Inflammatory macrophage (primary cell): ENCODE measurements at regions not wholly inside any gene's neighbourhood (a gene's known extent, or its start where the extent isn't known, plus 50 kb on each side); places are given as distances from the start of the nearest gene placed in this dataset.
"Not testable (repeated sequence)": the region's sequence is repeated elsewhere in the genome, so short reads cannot be mapped to it uniquely, and the experiment has no call there.

Experiments used
- DNase-seq, 2 donors: peaks; one replicate each; pipeline ENCODE4 v3.0.0-alpha.2; 2020 to 2022

DNA sequence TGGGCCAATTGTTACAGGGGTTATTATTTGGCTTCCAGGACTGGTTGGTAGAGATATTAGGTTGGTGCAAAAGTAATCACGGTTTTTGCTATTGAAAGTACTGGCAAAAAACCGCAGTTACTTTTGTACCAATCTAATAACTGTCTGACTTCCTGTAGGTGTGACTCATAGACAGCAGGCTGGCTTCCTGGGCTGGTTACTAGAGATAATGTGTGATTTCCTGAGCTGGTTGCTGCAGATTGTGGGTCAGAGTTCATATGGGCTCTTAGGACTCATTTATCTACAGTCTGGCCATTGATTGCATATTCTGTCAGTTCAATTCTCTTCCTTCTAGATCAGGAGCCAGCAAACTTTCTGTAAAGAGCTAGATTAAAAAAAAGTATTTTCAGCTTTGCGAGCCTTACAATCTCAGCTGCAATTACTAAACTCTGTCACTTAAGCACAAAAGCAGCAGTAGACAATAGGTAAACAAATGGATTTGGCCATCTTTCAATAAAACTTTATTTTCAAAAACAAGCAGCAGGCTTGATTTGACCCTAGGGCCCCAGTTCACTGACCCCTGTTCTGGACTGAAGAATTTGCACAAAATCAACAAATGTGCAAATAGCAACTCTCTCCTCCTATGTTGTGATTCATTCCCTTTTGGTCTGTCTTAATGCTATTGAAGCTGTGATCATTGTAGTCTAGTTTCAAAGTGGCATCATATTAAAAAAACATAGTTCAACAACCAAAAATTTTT is 50.8 kb upstream of the BOD1L1 start:
- no peak for DNase-seq

DNA sequence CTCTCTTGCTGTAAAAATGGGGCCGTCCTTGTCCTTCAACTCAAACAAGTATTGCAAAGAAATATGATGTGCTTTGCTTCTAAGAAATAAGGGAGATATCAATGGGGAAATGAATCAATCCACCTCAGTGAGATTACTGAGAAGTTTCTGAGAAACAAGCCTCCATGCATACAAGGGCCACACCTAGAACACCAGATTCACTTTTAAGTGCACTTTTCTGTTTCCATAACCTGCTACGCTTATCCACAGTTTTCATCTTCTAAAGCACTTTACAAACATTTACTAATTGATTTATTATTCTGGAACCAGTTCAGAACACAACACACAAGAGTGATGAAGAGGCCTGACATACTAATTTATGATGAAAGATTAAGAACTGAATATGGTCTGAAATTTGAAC is 54.0 kb upstream of the BOD1L1 start:
- no peak for DNase-seq

GRCh38 chr4:13694256-13694655 is 66.7 kb upstream of the BOD1L1 start:
- DNase-seq = no peak

DNA sequence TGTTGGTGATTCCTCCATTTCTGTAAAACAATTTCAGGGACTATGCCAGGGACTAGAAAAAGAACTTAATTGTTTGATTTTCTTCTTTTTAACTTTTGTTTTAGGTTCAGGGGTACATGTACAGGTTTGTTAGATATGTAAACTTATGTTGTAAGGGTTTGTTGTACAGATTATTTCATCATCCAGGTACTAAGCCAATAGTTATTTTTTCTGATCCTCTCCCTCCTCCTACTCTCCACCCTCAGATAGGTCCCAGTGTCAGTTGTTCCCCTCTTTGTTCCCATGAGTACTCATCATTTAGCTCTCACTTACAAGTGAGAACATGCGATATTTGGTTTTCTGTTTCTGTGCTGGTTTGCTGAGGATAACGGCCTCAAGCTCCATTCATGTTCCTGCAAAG is 70.8 kb upstream of the BOD1L1 start:
- DNase-seq = no peak

DNA sequence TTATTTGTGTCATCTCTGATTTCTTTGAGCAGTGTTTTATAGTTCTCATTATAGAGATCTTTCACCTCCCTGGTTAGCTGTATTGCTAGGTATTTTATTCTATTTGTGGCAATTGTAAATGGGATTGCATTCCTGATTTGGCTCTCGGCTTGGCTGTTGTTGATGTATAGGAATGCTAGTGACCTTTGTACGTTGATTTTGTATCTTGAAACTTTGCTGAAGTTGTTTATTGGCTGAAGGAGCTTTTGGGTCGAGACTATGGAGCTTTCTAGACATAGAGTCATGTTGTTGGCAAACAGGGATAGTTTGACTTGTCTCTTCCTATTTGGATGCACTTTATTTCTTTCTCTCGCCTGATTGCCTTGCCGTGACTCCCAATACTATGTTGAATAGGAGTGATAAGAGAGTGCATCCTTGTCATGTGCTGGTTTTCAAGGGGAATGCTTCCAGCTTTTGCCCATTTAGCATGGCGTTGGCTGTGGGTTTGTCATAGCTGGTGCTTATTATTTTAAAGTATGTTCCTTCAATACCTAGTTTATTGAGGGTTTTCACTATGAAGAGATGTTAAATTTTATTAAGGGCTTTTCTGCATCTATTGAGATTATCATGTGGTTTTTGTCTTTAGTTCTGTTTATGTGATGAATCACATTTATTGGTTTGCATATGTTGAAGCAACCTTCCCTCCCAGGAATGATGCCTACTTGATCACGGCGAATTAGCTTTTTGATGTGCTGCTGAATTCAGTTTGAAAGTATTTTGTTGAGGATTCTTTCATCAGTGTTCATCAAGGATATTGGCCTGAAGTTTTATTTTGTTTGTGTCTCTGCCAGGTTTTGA is 72.7 kb upstream of the BOD1L1 start:
- no peak for DNase-seq

- not testable (repeated sequence) for DNase-seq
Observed at GRCh38 chr4:13700858-13701140, 73.3 kb upstream of the BOD1L1 start.

DNA sequence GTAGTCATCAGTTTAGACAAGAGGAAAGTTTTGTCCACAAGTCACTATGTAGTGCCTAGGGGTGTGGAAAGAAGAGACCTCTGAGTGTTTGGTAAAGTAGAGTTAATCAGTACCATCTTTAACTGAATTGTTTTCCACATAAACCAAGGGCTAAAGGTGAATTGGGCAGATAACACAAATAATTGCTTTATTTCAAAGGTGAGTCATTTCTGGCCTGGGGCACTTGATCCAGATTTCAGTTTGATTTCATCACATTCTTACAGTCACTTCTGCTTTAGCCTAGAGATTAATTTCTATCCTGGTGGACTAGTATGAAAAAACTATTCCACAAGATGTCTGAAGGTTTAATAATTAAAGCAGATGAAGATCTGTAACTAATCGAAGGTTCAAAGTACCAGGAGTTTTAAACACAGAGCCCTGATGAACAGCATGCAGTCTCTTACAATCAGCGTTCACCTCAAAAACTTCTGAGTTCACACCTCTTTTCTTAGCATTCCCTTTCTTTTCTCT is 74.5 kb upstream of the BOD1L1 start:
- DNase-seq = peak; percentile 17 to 33

DNA sequence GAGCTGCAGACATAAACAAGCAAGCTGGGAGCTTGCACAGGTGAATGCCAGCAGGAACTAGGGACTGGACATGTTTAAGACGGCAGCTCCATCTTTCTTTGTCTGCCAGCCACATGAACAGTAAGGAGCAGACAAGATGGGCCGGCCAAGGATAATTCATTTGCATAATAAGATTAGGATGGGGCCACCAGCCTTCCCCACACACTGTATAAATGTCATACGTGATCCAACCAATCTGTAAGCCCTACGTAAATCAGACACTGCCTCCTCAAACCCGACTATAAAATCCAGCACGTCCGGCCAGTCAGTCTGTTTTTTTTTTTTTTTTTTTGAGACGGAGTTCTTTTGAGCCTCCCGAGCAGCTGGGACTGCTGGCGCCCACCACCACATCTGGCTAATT is 75.6 kb upstream of the BOD1L1 start:
- DNase-seq = no peak

GRCh38 chr4:13704035-13704434 is 76.5 kb upstream of the BOD1L1 start:
- DNase-seq = peak; percentile 39 to 47

GRCh38 chr4:13704761-13705160 is 77.2 kb upstream of the BOD1L1 start:
- DNase-seq = no peak

GRCh38 chr4:13705521-13706041 is 78.1 kb upstream of the BOD1L1 start:
- DNase-seq = peak in 1 of 2 donors; percentile 1

- no peak for DNase-seq
Observed at GRCh38 chr4:13706120-13706519, 78.6 kb upstream of the BOD1L1 start.

- no peak for DNase-seq
Observed at GRCh38 chr4:13706716-13707115, 79.2 kb upstream of the BOD1L1 start.

DNA sequence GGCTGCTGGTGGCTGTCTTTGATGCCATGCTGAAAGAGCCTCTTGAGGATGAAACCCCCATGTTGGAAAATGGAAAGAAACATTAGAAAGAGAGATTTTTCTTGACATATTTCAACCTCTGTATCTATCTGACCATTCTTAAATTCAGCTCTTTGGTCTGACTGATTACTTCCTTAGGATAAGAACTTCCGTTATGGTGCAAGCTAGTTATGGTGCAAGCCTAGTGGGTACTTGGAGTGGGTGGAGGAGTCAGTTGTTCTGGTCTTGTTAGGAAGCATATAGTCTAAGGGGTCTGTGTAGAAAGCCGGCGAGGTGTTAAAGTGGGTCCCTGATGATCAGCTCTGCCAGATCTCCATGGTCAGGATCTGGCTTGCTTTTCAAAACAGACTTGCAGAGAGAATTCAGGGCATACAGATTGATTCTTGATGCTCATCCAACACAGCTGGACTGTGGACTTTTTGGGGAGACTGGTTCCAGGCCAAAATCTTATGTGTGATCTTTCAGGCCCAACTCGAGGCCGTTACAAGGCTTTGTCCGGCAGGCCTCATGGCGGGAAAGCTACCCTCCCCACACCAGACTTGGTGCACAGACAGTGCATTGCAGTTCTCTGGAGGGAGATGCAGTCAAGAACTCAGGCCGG is 82.8 kb upstream of the BOD1L1 start:
- peak; percentile 35 to 49 for DNase-seq

DNA sequence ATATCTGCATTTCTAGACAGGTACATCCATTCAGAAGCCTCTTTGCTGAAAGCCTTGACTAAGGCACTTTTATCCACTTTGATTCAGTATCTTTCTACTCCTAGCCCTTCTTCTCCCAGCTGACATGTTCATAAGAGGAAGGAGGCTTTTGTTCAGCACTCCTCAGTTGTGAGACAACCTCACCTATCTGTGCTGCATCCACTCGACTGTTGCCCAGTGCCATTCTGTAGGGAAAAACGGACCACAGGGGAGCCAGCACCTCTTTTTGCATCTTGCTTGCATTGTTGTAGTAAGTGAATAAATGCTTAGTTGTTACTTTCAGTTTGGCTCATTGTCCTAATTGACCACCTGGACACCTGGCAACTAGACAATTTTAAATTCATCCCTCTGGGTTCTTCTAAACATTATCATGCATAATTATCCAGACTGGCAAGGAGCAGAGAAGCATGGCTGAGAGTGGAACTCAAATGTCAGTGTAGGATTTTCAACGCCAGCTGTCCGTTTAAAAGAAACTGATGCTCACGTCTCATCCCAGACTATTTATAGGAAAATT is 83.8 kb upstream of the BOD1L1 start:
- DNase-seq = no peak

GRCh38 chr4:13721894-13722293 is 94.4 kb upstream of the BOD1L1 start:
- DNase-seq = no peak

DNA sequence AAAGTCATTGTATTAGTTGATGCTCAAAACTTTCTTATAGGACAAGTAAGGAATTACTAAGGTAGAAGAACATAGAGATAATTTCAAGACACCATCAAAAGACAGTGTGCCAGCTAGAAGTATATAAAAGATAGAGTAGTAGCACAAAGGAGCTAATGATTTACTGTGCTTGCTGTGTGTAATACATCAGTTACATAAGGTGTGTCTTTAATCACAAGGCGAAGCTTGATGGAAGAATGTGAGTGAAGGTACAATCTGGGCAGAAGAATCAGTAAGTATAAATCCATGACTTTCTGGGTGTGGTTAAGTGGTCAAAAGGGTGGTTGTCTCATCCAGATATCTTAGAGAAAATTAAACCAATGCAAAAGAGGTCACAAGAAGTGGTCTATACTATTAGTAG is 95.1 kb upstream of the BOD1L1 start:
- DNase-seq = no peak

GRCh38 chr4:13728761-13729160 is 101.2 kb upstream of the BOD1L1 start:
- DNase-seq = no peak

DNA sequence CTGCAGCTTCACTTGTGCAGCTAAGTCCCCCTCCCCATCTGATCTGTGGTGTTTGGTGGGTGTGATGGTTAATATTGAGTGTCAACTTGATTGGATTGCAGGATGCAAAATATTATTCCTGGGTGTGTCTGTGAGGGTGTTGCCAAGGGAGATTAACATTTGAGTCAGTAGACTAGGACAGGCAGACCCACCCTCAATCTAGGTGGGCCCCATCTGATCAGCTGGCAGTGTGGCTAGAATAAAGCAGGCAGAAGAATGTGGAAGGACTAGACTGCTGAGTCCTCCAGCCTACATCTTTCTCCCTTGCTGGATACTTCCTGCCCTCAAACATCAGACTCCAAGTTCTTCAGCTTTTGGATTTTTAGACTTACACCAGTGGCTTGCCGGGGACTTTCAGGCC is 103.5 kb upstream of the BOD1L1 start:
- DNase-seq = no peak

DNA sequence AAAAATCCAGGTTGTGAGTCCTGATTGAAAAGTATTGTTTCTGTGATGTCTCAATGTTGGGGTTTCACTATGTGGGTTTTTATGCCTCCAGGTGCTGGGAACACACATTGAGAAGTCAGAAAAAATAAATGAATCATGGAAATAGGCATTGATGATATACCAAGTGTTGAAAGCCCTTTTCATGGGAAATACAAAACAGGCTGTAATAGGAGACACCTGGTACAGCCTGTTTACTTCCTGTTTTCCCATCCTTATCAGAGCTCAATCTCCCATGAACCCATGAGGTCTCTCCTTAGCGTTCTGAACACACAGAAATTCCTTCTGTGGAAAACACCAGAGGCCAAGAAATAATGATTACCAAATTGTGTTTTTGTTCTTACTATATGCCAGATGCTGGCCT is 106.3 kb upstream of the BOD1L1 start:
- no peak for DNase-seq

DNA sequence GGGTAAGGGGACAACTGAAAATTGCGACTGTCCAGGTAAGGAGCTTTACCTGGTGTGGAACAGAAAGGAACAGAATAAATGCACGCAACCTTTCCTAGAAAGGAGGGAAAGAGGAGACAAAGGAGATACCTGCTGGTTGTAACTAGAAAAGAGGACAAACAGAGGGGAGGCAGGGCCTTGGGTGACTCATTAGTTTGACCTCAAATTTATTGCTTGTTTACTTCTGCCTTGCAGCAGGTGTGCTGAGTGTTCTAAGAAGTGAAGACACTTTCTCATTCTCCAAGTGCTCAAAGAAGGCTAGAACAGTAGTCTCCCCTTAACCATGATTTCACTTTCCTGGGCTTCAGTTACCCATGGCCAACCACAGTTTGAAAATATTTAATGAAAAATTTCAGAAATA is 123.1 kb upstream of the BOD1L1 start:
- DNase-seq = no peak

DNA sequence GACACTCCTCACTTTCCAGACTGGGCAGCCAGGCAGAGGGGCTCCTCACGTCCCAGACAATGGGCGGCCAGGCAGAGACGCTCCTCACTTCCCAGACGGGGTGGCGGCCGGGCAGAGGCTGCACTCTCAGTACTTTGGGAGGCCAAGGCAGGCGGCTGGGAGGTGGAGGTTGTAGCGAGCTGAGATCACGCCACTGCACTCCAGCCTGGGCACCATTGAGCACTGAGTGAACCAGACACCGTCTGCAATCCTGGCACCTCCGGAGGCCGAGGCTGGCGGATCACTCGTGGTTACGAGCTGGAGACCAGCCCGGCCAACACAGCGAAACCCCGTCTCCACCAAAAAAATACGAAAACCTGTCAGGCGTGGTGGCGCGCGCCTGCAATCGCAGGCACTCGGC is 134.1 kb upstream of the BOD1L1 start:
- DNase-seq = not testable (repeated sequence)

DNA sequence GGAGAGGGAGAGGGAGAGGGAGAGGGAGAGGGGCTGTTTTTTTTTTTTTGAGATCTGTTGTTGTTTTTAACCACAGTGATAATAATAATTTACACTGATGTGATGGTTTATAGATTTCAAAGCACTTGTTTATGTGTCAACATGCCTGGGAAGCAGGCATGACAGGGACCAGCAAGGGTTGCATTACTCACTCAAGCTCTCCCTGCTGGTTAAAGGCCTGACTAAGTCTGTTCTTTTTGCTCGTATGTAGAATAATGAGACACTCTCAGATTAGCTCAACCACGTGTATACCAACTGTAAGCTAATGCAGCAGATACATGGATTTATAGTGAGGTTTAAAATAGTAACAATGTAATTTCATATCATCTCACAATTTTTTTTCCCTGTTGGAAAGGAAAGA is 134.6 kb upstream of the BOD1L1 start:
- DNase-seq = no peak
